DND-41 (cell line): ENCODE measurements at regions not wholly inside any gene's neighbourhood (a gene's known extent, or its start where the extent isn't known, plus 50 kb on each side); places are given as distances from the start of the nearest gene placed in this dataset.

ENCODE experiments used
- EZH2 ChIP-seq: IDR thresholded peaks from 3 replicates; pipeline ENCODE4 v1.6.1; 2012; ENCODE audit warnings: borderline replicate concordance, low read depth, mild to moderate bottlenecking, moderate library complexity, low read length, inconsistent platforms; ENCODE audit not compliant: severe bottlenecking
- TF ChIP-seq, protein P1 (sequence below): IDR thresholded peaks from 2 replicates; pipeline ENCODE4 v1.5.1; 2012; ENCODE audit warnings: borderline replicate concordance, low read length, moderate library complexity, mild to moderate bottlenecking; ENCODE audit not compliant: poor library complexity, severe bottlenecking; ENCODE audit errors: extremely low read depth

DNA sequence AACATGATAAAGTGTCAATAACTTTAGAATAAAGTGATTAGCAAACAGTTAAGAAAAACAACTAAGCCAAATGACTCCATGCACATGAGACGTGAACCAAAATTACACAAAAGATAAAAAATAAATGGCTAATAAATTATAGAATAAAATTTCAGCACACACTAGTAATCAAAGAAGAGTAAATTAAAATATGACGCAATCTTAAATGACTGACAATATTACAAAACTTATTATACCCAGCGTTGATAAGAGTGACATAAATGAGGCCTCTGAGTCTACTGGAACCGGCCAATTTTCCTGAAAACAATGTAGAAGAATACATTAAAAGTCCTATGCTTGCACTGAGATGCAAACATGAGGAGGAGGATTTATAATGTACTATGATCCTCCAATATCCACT is 187.4 kb downstream of the DHX15 start:
- TF ChIP-seq, protein P1, sequence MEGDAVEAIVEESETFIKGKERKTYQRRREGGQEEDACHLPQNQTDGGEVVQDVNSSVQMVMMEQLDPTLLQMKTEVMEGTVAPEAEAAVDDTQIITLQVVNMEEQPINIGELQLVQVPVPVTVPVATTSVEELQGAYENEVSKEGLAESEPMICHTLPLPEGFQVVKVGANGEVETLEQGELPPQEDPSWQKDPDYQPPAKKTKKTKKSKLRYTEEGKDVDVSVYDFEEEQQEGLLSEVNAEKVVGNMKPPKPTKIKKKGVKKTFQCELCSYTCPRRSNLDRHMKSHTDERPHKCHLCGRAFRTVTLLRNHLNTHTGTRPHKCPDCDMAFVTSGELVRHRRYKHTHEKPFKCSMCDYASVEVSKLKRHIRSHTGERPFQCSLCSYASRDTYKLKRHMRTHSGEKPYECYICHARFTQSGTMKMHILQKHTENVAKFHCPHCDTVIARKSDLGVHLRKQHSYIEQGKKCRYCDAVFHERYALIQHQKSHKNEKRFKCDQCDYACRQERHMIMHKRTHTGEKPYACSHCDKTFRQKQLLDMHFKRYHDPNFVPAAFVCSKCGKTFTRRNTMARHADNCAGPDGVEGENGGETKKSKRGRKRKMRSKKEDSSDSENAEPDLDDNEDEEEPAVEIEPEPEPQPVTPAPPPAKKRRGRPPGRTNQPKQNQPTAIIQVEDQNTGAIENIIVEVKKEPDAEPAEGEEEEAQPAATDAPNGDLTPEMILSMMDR = no peak
- TF ChIP-seq EZH2 = no peak
